Naive thymus-derived CD4-positive, alpha-beta T cell (primary cell): ENCODE measurements at regions not wholly inside any gene's neighbourhood (a gene's known extent, or its start where the extent isn't known, plus 50 kb on each side); places are given as distances from the start of the nearest gene placed in this dataset.

ENCODE experiments used
- ATAC-seq: fragments of 150-1000 bp; cut with Tn5 transposase; 2 replicates; pipeline ENCODE4 v1.10.0; 2021; ENCODE audit warnings: mild to moderate bottlenecking, moderate library complexity
- CTCF ChIA-PET: fragments of 350-600 bp; sonication (Branson Sonifier 250); formaldehyde crosslinking; loops from one replicate; lab custom pipeline; 2021; ENCODE audit warnings: antibody characterized with exemption; lab: Charles Lee
- POLR2A ChIA-PET: fragments of 350-600 bp; sonication (Branson Sonifier 250); formaldehyde crosslinking; loops from one replicate; lab custom pipeline; 2021; ENCODE audit warnings: antibody characterized with exemption, inconsistent platforms; lab: Charles Lee
- DNase-seq, 9 donors: peaks; one replicate each; pipeline versions ENCODE4 v3.0.0 to v3.0.0-alpha.2; 2020 to 2022; ENCODE audit warnings: mixed read lengths in 1 of 9
- H3K27ac ChIP-seq: one replicate; pipeline ENCODE4 v1.7.0; 2013; ENCODE audit warnings: mild to moderate bottlenecking, low read depth, low read length, moderate library complexity
- H3K27me3 ChIP-seq, 2 donors: one replicate each; pipeline ENCODE4 v1.7.0; 2013; ENCODE audit warnings: low read length in 2 of 2, mild to moderate bottlenecking in 2 of 2, moderate library complexity in 2 of 2; ENCODE audit not compliant: control insufficient read depth in 2 of 2, insufficient read depth in 2 of 2
- H3K36me3 ChIP-seq, 3 experiments: 1 replicate in 2 of 3; 2 replicates in 1 of 3; pipeline ENCODE4 v1.7.0; 2013; ENCODE audit warnings: low read length in 3 of 3, mild to moderate bottlenecking in 3 of 3, moderate library complexity in 1 of 3; ENCODE audit not compliant: insufficient read depth in 3 of 3, control insufficient read depth in 2 of 3
- H3K4me1 ChIP-seq, 2 donors: one replicate each; pipeline ENCODE4 v1.7.0; 2013; ENCODE audit warnings: low read length in 2 of 2, mild to moderate bottlenecking in 2 of 2, moderate library complexity in 1 of 2; ENCODE audit not compliant: control insufficient read depth in 2 of 2, insufficient read depth in 2 of 2
- H3K4me3 ChIP-seq: 2 replicates; pipeline ENCODE4 v1.7.0; 2013; ENCODE audit warnings: mild to moderate bottlenecking, low read length
- H3K9me3 ChIP-seq, 3 experiments: 1 replicate in 2 of 3; 2 replicates in 1 of 3; pipeline ENCODE4 v1.7.0; 2013; ENCODE audit warnings: low read length in 3 of 3; ENCODE audit not compliant: control insufficient read depth in 2 of 3
- H3K27ac Mint-ChIP-seq, 9 donors: one replicate each; pipeline ENCODE4 v1.8.0; 2020 to 2022; ENCODE audit warnings: mixed read lengths in 9 of 9, mild to moderate bottlenecking in 8 of 9, moderate library complexity in 5 of 9, inconsistent platforms in 2 of 9
- H3K27me3 Mint-ChIP-seq, 5 donors: one replicate each; pipeline ENCODE4 v1.8.0; 2021 to 2022; ENCODE audit warnings: mixed read lengths in 5 of 5, mild to moderate bottlenecking in 1 of 5
- H3K36me3 Mint-ChIP-seq, 5 donors: one replicate each; pipeline ENCODE4 v1.8.0; 2020 to 2022; ENCODE audit warnings: mixed read lengths in 5 of 5, mild to moderate bottlenecking in 3 of 5, inconsistent platforms in 1 of 5
- H3K4me1 Mint-ChIP-seq, 7 donors: one replicate each; pipeline ENCODE4 v1.8.0; 2020 to 2022; ENCODE audit warnings: mixed read lengths in 7 of 7, mild to moderate bottlenecking in 3 of 7, inconsistent platforms in 1 of 7
- H3K4me3 Mint-ChIP-seq, 10 donors: one replicate each; pipeline ENCODE4 v1.8.0; 2020 to 2022; ENCODE audit warnings: mild to moderate bottlenecking in 10 of 10, mixed read lengths in 10 of 10, moderate library complexity in 6 of 10, inconsistent platforms in 2 of 10
- H3K9me3 Mint-ChIP-seq, 11 donors: one replicate each; pipeline ENCODE4 v1.8.0; 2020 to 2022; ENCODE audit warnings: mixed read lengths in 11 of 11, mild to moderate bottlenecking in 4 of 11, inconsistent platforms in 1 of 11, moderate library complexity in 1 of 11
- intact Hi-C, 2 donors: fragments of 100-400 bp; cut with micrococcal nuclease; formaldehyde crosslinking; loops; one replicate each; pipeline ENCODE4 v1.15.1; 2023

GRCh38 chr3:72093270-72093991, 308.5 kb upstream of the PROK2 start:
- DNase-seq (no peak), ATAC-seq (no peak)
- H3K4me3 ChIP-seq, result no peak overlapping the region
- H3K4me1 Mint-ChIP-seq, result peaks cover 0 to 33% (median 0%) of the 10 kb centered on the region in 7 donors
- intact Hi-C loops, result no loop called here
- H3K4me1 ChIP-seq, result no peaks in the 10 kb centered on the region
- H3K9me3 ChIP-seq, result no peaks in the 10 kb centered on the region
- no peaks in the 10 kb centered on the region for H3K36me3 ChIP-seq
- no peaks in the 10 kb centered on the region for H3K27me3 ChIP-seq
- no peak overlapping the region for H3K4me3 Mint-ChIP-seq
- H3K27ac Mint-ChIP-seq, result peak overlapping the region in 1 of 9 donors; percentile 80
- H3K9me3 Mint-ChIP-seq, result no peaks in the 10 kb centered on the region
- peaks cover 0 to 1% (median 0%) of the 10 kb centered on the region in 5 donors for H3K36me3 Mint-ChIP-seq
- ChIA-PET POLR2A (no interaction called here), CTCF (no interaction called here)
- no peak overlapping the region for H3K27ac ChIP-seq
- no peaks in the 10 kb centered on the region for H3K27me3 Mint-ChIP-seq

- no peaks in the 10 kb centered on the region for H3K9me3 ChIP-seq
Measured at GRCh38 chr3:72092778-72093177, 307.8 kb upstream of the PROK2 start.

GRCh38 chr3:72088486-72089025, 303.6 kb upstream of the PROK2 start:
- no peak overlapping the region for H3K4me3 Mint-ChIP-seq

More at GRCh38 chr3:72092778-72093177, 307.8 kb upstream of the PROK2 start:
- Mint-ChIP-seq H3K27me3 (no peaks in the 10 kb centered on the region), H3K4me1 (peaks cover 0 to 33% (median 0%) of the 10 kb centered on the region in 7 donors), H3K27ac (no peak overlapping the region), H3K9me3 (no peaks in the 10 kb centered on the region), H3K4me3 (no peak overlapping the region), H3K36me3 (peaks cover 0 to 1% (median 0%) of the 10 kb centered on the region in 5 donors)
- POLR2A ChIA-PET, result no interaction called here
- no peak overlapping the region for H3K27ac ChIP-seq
- intact Hi-C loops, result no loop called here
- H3K4me3 ChIP-seq, result no peak overlapping the region
- H3K36me3 ChIP-seq, result no peaks in the 10 kb centered on the region
- ATAC-seq, result no peak
- no peaks in the 10 kb centered on the region for H3K27me3 ChIP-seq
- no peaks in the 10 kb centered on the region for H3K4me1 ChIP-seq
- CTCF ChIA-PET, result no interaction called here
- no peak for DNase-seq

GRCh38 chr3:72087420-72087819, 302.5 kb upstream of the PROK2 start:
- CTCF ChIA-PET, result no interaction called here
- no peak overlapping the region for H3K4me3 Mint-ChIP-seq
- no peak overlapping the region for H3K27ac Mint-ChIP-seq
- POLR2A ChIA-PET, result no interaction called here
- DNase-seq (no peak), ATAC-seq (no peak)
- H3K9me3 ChIP-seq, result no peaks in the 10 kb centered on the region
- H3K27me3 Mint-ChIP-seq, result peaks cover 0 to 4% (median 0%) of the 10 kb centered on the region in 5 donors
- H3K27ac ChIP-seq, result no peak overlapping the region
- H3K4me1 Mint-ChIP-seq, result peaks cover 7 to 27% (median 13%) of the 10 kb centered on the region in 7 donors
- no peaks in the 10 kb centered on the region for H3K36me3 Mint-ChIP-seq
- no peaks in the 10 kb centered on the region for H3K4me1 ChIP-seq
- intact Hi-C loops, result no loop called here
- H3K9me3 Mint-ChIP-seq, result no peaks in the 10 kb centered on the region
- no peaks in the 10 kb centered on the region for H3K36me3 ChIP-seq
- H3K27me3 ChIP-seq, result no peaks in the 10 kb centered on the region
- H3K4me3 ChIP-seq, result no peak overlapping the region

More at GRCh38 chr3:72088486-72089025, 303.6 kb upstream of the PROK2 start:
- intact Hi-C loops, result no loop called here
- Mint-ChIP-seq H3K27ac (no peak overlapping the region), H3K27me3 (peaks cover 0 to under 1% (median 0%) of the 10 kb centered on the region in 5 donors), H3K36me3 (no peaks in the 10 kb centered on the region), H3K9me3 (no peaks in the 10 kb centered on the region), H3K4me1 (peaks cover under 1 to 26% (median 2%) of the 10 kb centered on the region in 7 donors)
- Histone ChIP-seq H3K27me3 (no peaks in the 10 kb centered on the region), H3K4me3 (no peak overlapping the region), H3K27ac (no peak overlapping the region), H3K4me1 (no peaks in the 10 kb centered on the region), H3K36me3 (no peaks in the 10 kb centered on the region), H3K9me3 (no peaks in the 10 kb centered on the region)
- ChIA-PET CTCF (no interaction called here), POLR2A (no interaction called here)
- ATAC-seq (no peak), DNase-seq (no peak)

GRCh38 chr3:72086743-72087087, 301.8 kb upstream of the PROK2 start:
- no peak overlapping the region for H3K27ac ChIP-seq
- no peak overlapping the region for H3K4me3 ChIP-seq
- no peaks in the 10 kb centered on the region for H3K4me1 ChIP-seq
- Mint-ChIP-seq H3K27ac (no peak overlapping the region), H3K27me3 (peaks cover 0 to 4% (median 0%) of the 10 kb centered on the region in 5 donors), H3K4me1 (peaks cover 10 to 30% (median 18%) of the 10 kb centered on the region in 7 donors), H3K9me3 (no peaks in the 10 kb centered on the region), H3K36me3 (no peaks in the 10 kb centered on the region), H3K4me3 (no peak overlapping the region)
- H3K27me3 ChIP-seq, result no peaks in the 10 kb centered on the region
- DNase-seq, result no peak
- ATAC-seq, result peak; percentile 48
- no peaks in the 10 kb centered on the region for H3K9me3 ChIP-seq
- intact Hi-C loops, result no loop called here
- CTCF ChIA-PET, result no interaction called here
- no peaks in the 10 kb centered on the region for H3K36me3 ChIP-seq
- POLR2A ChIA-PET, result interaction anchor here (1.1 kb wide), 1 partner anchor 9 kb away, joined by 4 read pairs; no protein-coding TSS in a partner anchor

- Mint-ChIP-seq H3K27me3 (peaks cover 0 to 4% (median 0%) of the 10 kb centered on the region in 5 donors), H3K4me1 (peaks cover 10 to 30% (median 18%) of the 10 kb centered on the region in 7 donors), H3K4me3 (no peak overlapping the region), H3K9me3 (no peaks in the 10 kb centered on the region), H3K36me3 (no peaks in the 10 kb centered on the region), H3K27ac (no peak overlapping the region)
- POLR2A ChIA-PET, result interaction anchor here (1.1 kb wide), 1 partner anchor 9 kb away, joined by 4 read pairs; no protein-coding TSS in a partner anchor
- intact Hi-C loops, result no loop called here
- Histone ChIP-seq H3K4me3 (no peak overlapping the region), H3K27ac (no peak overlapping the region), H3K4me1 (no peaks in the 10 kb centered on the region), H3K36me3 (no peaks in the 10 kb centered on the region), H3K9me3 (no peaks in the 10 kb centered on the region), H3K27me3 (no peaks in the 10 kb centered on the region)
- CTCF ChIA-PET, result no interaction called here
- DNase-seq, result no peak
- peak; percentile 57 for ATAC-seq
Measured at GRCh38 chr3:72086042-72086742, 301.2 kb upstream of the PROK2 start.
